Thymus (tissue), 11 donors: ENCODE measurements at regions not wholly inside any gene's neighbourhood (a gene's known extent, or its start where the extent isn't known, plus 50 kb on each side); places are given as distances from the start of the nearest gene placed in this dataset.

Experiments
- DNase-seq, 9 donors: peaks; one replicate each; pipeline ENCODE4 v3.0.0-alpha.2; 2013; ENCODE audit warnings: low spot score in 9 of 9, low read depth in 6 of 9, missing footprints in 1 of 9
- H3K27ac ChIP-seq, 2 donors: one replicate each; pipeline ENCODE4 v1.5.1; 2013; ENCODE audit warnings: control low read depth in 1 of 2, low read depth in 1 of 2, low read length in 1 of 2, mild to moderate bottlenecking in 1 of 2, moderate library complexity in 1 of 2
- H3K27me3 ChIP-seq, 2 donors: one replicate each; pipeline ENCODE4 v1.5.1; 2013; ENCODE audit warnings: low read length in 1 of 2; ENCODE audit not compliant: control insufficient read depth in 2 of 2, insufficient read depth in 1 of 2
- H3K36me3 ChIP-seq, 2 donors: one replicate each; pipeline ENCODE4 v1.5.1; 2013; ENCODE audit warnings: low read length in 1 of 2, mild to moderate bottlenecking in 1 of 2, moderate library complexity in 1 of 2; ENCODE audit not compliant: control insufficient read depth in 2 of 2, insufficient read depth in 2 of 2
- H3K4me1 ChIP-seq, 2 donors: one replicate each; pipeline ENCODE4 v1.5.1; 2013; ENCODE audit warnings: low read length in 2 of 2; ENCODE audit not compliant: control insufficient read depth in 2 of 2, insufficient read depth in 2 of 2
- H3K4me3 ChIP-seq, 2 donors: one replicate each; pipeline ENCODE4 v1.5.1; 2013; ENCODE audit warnings: low read length in 2 of 2, control low read depth in 1 of 2, mild to moderate bottlenecking in 1 of 2
- H3K9me3 ChIP-seq, 2 donors: one replicate each; pipeline ENCODE4 v1.5.1; 2013; ENCODE audit warnings: low read length in 1 of 2, mild to moderate bottlenecking in 1 of 2; ENCODE audit not compliant: control insufficient read depth in 2 of 2, insufficient read depth in 1 of 2
- WGBS: extraction: QIAGEN DNeasy Blood & Tissue Kit; methylation state at CpG from one replicate; pipeline ENCODE4 v1.1.7; 2013; 5-methylcytosine and 5-hydroxymethylcytosine counted together
- donor health status: healthy.

- peaks cover 0 to 8% of the 10 kb centered on the region in 2 donors for H3K27me3 ChIP-seq
Observed at GRCh38 chr5:135087950-135088349, 53.9 kb upstream of the PITX1 start.

GRCh38 chr5:135085936-135086725 lies 52.1 kb upstream of the PITX1 start:
- H3K27ac ChIP-seq = no peak overlapping the region
- WGBS = 92% methylated on average over 17 of the region's 17 CpGs
- no peaks in the 10 kb centered on the region for H3K36me3 ChIP-seq
- peaks cover 0 to 8% of the 10 kb centered on the region in 2 donors for H3K27me3 ChIP-seq
- DNase-seq = no peak
- H3K4me1 ChIP-seq = no peaks in the 10 kb centered on the region
- no peaks in the 10 kb centered on the region for H3K9me3 ChIP-seq
- H3K4me3 ChIP-seq = no peak overlapping the region

More at GRCh38 chr5:135087950-135088349, 53.9 kb upstream of the PITX1 start:
- Histone ChIP-seq H3K27ac (no peak overlapping the region), H3K4me3 (no peak overlapping the region), H3K36me3 (no peaks in the 10 kb centered on the region), H3K9me3 (no peaks in the 10 kb centered on the region), H3K4me1 (no peaks in the 10 kb centered on the region)
- no peak for DNase-seq
- 85% methylated on average over 1 of the region's 1 CpG for WGBS

- WGBS = 85% methylated on average over 6 of the region's 6 CpGs
- no peaks in the 10 kb centered on the region for H3K4me1 ChIP-seq
- no peaks in the 10 kb centered on the region for H3K36me3 ChIP-seq
- no peaks in the 10 kb centered on the region for H3K9me3 ChIP-seq
- no peak overlapping the region for H3K27ac ChIP-seq
- no peak for DNase-seq
- H3K4me3 ChIP-seq = no peak overlapping the region
- peaks cover 0 to 8% of the 10 kb centered on the region in 2 donors for H3K27me3 ChIP-seq
Observed at GRCh38 chr5:135085133-135085935, 51.3 kb upstream of the PITX1 start.
